GM12891 (cell line): ENCODE measurements at regions not wholly inside any gene's neighbourhood (a gene's known extent, or its start where the extent isn't known, plus 50 kb on each side); places are given as distances from the start of the nearest gene placed in this dataset.

ENCODE experiments used
- PAX5 ChIP-seq: IDR thresholded peaks from 2 replicates; pipeline ENCODE4 v1.6.1; 2011; ENCODE audit warnings: low read length, moderate library complexity, mild to moderate bottlenecking; ENCODE audit not compliant: insufficient read depth, severe bottlenecking
- POLR2A ChIP-seq: IDR thresholded peaks from 2 replicates; pipeline ENCODE4 v1.6.1; 2011; ENCODE audit warnings: low read depth, low read length, control low read depth
- POLR2AphosphoS5 ChIP-seq: IDR thresholded peaks from 2 replicates; pipeline ENCODE4 v1.6.1; 2011; ENCODE audit warnings: low read depth, low read length, control low read depth
- POU2F2 ChIP-seq: IDR thresholded peaks from 2 replicates; pipeline ENCODE4 v1.6.1; 2011; ENCODE audit warnings: low read depth, mild to moderate bottlenecking, control low read depth, low read length, moderate library complexity
- TAF1 ChIP-seq: IDR thresholded peaks from 2 replicates; pipeline ENCODE4 v1.6.1; 2011; ENCODE audit warnings: low read depth, low read length, control low read depth

DNA sequence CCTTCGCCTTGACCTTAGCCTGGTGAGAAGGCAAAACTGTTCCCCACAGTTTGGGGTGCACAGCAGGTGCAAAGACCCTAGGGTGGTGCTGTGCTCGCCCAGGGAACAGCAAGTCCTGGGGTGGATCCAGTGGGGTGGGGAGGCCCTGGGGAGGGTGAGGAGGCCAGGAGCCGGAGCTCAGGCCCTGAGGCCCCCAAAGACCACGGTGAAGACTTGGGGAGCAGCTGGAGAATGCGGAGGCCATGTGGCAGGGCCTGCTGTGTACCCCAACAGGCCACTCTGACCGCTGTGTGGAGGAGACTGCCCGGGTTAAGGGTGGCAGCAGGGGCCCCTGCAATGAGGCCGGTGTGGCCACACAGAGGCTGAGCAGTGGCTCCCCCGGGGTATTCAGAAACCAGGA lies 101.1 kb upstream of the RTL6 start:
- TF ChIP-seq TAF1: no peak
- TF ChIP-seq POLR2AphosphoS5: no peak
- no peak for TF ChIP-seq POLR2A
- no peak for TF ChIP-seq PAX5
- TF ChIP-seq POU2F2: no peak
